Posterior vena cava (tissue), 2 donors: ENCODE measurements at regions not wholly inside any gene's neighbourhood (a gene's known extent, or its start where the extent isn't known, plus 50 kb on each side); places are given as distances from the start of the nearest gene placed in this dataset.
"Not testable (repeated sequence)": the region's sequence is repeated elsewhere in the genome, so short reads cannot be mapped to it uniquely, and the experiment has no call there.

Experiments used
- DNase-seq: peaks from one replicate; pipeline ENCODE4 v3.0.0-alpha.2; 2020; ENCODE audit warnings: low spot score
- intact Hi-C, 2 donors: fragments of 100-400 bp; cut with DNase I; formaldehyde crosslinking; loops; one replicate each; pipeline versions ENCODE4 v1.14.1 to v1.14.2; 2022 to 2023
- donor health status: DM: yes; HTN: yes; CAD: no.
- donor health status: DM: yes; HTN: yes; CAD: no.

DNA sequence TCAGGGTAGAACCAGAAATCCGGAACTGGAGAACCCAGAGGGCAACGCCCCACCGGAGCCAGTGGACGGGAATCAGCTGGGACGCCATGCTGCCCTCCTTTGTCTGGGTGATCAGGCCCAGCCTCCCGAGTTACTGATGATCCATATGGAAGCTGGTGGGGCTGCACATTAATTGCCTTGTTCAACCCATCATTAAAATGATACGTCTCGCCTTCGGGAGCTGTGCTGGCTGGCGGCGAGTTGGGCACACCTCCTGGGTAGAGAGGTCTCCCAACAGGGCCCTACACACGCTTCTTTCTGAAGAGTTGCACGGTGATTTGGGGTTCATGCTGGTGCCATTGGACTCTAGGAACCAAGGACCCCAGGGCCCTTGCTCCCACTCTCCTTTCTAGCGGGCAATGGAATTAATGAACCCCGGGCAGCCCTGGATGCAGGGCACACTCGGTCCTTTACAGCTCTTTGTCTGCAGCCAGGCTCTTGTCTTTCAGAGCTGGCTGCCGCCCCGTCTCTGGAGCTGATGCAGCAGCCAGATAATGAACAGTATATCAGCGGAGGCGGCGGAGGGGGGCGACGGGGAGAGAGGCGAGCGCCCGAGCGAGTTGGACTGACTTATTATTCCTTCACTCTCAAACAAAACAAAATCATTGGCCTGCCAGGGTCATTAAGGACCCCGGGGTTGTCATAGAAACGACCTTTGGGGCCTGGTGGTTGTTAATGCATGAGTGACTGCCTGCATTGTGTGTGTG lies 412.2 kb upstream of the ZMIZ1 start:
- intact Hi-C loops: no loop called here
- peak; percentile 85 for DNase-seq

DNA sequence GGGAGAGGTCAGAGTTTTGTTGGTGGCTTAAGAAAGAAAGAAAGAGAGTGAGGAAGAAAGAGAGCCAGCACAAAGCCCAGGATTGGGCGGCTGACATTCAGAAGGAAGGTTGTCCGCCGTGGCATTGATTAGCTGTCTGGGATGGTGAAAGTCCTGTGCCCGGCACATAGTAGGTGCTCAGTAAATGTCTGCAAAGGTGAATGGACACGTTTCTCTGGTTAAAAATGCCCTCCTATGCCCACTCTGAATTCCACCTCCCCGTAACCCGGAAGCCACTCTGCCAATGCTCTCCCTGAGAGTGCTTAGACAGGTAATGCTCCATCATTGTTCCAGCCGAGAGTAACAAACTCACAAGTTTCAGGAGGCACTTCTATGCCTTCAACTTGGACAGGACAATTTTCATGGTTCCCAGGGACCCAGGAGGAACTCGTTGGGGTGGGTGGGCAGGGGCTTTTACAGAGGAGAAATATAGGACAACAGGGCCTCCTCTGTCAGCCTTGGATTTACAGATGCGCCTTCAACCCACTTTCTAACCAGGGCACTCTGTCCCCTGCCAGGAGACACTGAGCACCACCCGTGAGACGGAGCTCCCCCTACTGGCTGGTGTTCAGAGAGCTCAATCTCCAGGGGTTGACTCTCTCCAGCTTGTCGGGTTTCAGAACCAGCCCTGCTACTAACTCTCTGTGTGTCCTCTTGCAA lies 411.5 kb upstream of the ZMIZ1 start:
- peak; percentile 87 for DNase-seq
- intact Hi-C loops: no loop called here

DNA sequence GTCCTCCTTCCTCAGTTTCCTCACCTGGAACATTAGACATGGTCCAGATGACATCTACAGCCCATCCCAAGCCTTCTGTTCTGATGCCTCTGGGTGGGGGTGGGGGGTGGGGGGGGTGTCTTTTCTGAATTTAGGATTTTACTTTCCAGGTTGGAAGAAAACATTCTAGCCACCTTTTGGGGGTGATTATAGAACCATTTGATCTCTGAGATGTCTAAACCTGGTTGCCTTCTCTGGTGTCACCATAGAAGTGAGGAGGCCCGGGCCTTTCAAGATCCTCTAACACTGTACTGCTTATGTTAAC lies 411.0 kb upstream of the ZMIZ1 start:
- DNase-seq: no peak
- intact Hi-C loops: no loop called here

DNA sequence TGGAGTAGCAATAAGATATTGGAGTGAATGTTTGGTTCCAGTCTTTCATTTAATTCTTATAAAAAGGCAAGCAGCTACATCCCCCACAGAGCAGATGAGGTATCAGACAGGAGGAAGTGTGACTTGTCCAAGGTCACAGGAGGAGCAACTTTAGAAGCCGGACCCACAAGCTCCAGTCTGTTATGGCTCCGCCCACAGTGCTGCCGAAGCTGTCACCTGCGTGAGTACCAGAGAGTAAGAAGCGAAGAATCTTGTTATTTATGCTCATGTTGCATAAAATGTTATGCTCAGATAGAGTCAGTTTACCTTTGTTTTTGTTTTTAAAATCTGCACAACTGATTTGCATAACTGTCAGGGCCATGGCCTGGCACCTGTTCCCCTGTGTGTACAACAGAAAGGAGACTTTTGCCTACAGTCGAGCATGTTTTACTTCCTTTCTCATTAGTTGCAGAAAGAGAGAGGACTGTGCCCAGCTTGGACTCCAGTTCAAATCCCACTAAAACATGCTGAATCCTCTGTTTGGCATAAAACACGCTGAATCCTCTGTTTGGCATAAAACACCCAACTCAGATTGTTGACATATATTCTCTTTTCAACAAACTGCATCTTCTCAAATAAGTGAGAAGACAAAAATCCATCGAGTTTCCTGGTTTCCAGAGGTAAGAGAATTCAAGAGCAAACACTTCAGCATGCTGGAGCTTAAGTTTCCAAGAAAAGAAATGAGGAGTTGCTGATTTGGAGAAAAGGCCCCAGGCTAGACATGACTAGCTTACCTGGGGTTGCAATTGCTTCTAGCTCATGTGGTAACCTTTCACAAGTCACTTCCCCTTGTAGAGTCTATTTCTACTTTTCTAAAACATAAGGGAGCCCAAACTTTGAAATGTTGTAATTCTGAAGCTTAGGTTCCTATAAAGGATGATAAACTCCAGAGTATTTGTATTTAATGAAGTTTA lies 409.8 kb upstream of the ZMIZ1 start:
- no peak for DNase-seq
- intact Hi-C loops: no loop called here

DNA sequence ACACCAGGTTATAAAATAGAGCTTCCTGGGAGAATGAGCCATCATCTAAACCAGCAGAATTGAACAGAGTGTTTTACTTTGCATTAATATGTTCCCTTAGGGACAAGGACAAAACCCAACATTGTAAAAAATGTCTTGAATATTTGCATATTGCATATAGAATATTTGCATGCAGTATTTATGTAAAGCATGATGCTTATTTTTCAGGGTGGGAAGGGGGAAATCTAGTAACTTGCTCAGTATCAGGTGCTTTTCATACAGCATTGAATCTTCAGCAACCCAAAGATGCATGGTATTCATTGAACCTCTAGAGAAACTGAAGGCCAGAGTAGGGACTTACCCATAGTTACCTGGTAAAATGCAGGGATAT lies 409.2 kb upstream of the ZMIZ1 start:
- DNase-seq: no peak
- intact Hi-C loops: no loop called here

DNA sequence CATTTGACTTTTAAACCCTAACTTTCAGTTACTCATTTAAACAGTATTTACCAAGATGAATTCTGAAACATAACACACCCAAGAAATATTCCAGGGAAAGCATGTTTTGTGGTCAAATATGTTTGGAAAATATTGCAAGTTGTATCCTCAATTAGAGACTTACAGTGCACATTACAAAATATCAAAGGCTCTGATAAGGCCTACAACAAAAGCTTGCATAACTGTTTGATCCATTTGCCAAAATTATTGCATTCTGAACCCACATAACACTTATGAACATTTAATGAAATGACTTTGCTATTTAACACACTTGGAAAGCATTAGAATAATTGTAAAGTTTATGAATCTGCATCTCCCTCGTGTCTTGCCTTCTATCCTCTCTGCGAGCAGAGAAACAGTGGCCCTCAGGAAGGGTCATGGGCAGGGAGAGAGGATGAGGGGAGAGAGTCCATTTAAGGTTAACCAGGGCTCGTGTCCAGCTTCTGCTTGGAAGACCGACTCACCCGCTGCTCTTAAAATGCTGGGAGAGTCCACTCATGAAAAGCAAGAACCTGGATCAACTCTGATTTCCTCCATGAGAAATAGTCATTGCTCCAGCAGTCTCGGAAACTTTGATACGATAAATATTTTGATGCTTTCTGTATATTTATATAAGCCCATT lies 408.2 kb upstream of the ZMIZ1 start:
- DNase-seq: no peak
- intact Hi-C loops: no loop called here

DNA sequence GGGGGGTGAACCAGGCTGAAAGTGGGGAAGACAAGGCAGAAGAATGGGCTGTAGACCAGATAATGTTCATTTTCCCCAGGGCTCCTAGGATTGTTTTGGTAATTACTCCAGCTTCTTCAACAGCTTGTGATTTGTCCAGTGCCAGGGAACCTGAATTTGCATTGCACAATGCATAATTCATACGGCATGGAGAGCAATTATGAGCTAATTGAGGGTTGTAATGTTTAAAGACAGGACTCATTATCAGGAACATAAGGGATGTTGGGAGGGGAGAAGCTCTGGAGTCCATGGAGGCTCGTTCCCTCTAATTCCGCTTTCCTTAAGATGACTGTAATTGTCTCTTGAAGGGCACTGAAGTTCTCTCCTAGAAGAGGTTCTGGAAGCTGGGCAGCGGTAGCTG lies 405.0 kb upstream of the ZMIZ1 start:
- intact Hi-C loops: no loop called here
- DNase-seq: no peak

DNA sequence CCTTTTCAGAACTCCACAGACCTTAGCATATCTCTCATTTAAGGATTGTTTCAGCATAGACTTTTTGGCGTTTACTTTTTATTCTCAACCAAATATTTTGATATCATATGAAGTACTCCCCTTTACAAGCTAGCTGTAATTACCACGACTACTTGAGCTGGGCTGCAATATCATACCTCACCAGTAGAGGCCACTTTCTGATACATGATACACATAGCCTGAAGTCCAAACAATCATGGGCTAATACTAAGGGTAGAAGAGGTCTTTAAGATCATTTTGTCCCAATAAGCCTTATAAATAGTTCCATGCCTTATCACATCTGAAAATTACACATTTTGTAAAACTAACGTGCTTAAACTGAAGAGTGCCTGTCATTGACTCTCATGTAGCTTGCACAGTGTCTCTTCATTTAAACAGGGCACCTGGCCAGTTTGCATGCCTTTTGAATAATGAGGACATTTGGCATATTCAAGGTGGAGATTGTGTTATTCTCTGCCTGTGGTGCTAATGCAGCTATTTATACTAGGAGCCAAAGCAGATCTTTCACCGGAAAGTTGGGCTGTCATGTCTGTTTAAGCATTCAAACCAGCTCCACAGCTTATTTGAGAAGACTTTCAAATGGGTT lies 403.7 kb upstream of the ZMIZ1 start:
- intact Hi-C loops: no loop called here
- no peak for DNase-seq

DNA sequence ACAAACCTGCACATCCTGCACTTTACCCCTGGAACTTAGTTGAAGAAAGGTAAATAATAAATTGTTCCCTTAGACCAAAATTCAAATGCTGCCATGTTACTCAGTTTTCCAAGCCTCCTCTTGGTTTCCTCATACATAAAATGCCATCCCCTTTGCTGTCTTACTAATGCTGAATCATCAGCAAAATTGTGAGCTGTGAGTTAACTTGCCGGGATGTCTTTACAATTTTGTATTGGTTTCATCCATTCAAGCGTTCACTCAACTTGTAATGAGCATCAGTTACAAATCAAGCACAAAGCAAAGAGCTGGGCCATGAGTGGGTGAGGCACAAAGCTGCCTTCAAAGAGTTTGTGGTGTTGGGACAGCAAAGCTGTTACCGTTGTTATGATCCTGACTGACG lies 395.8 kb upstream of the ZMIZ1 start:
- DNase-seq: no peak
- intact Hi-C loops: no loop called here

DNA sequence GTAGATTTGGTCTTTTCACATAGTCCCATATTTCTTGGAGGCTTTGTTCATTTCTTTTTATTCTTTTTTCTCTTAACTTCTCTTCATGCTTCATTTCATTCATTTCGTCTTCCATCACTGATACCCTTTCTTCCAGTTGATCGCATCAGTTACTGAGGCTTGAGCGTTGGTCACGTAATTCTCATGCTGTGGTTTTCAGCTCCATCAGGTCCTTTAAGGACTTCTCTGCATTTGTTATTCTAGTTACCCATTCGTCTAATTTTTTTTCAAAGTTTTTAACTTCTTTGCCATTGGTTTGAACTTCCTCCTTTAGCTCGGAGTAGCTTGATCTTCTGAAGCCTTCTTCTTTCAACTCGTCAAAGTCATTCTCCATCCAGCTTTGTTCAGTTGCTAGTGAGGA lies 387.6 kb upstream of the ZMIZ1 start:
- not testable (repeated sequence) for DNase-seq
- intact Hi-C loops: loop anchor here in 1 of 2 donors (10.0 kb wide), 1 partner anchor 274 kb away; no protein-coding TSS in a partner anchor

DNA sequence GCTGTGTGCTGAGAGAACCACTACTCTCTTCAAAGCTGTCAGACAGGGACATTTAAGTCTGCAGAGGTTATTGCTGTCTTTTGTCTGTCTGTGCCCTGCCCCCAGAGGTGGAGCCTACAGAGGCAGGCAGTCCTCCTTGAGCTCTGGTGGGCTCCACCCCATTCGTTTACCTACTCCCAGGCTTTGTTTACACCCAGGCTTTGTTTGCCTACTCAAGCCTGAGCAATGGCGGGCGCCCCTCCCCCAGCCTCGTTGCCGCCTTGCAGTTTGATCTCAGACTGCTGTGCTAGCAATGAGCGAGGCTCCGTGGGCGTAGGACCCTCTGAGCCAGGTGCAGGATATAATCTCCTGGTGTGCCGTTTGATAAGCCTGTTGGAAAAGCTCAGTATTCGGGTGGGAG lies 386.8 kb upstream of the ZMIZ1 start:
- not testable (repeated sequence) for DNase-seq
- intact Hi-C loops: loop anchor here in 1 of 2 donors (10.0 kb wide), 1 partner anchor 273 kb away; no protein-coding TSS in a partner anchor

DNA sequence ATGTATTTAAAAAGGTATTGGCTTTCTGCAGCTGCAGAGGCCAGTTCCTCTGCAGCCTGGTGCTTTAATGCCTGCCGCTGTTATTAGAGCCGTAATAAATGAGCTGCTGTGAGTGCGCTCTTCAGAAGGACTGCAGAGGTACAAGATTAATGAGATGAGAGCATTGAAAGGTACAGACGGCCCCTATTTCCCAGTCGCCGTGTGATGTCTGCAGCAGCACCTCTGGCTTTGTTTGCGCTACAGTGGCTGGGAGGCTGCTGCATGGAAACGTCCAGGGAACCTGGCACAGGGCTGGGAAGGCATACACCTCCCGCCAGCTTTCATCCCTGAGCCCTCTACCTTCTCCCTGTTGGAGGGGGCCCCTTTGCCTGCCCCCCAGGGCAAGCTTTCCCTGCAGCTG lies 383.8 kb upstream of the ZMIZ1 start:
- DNase-seq: no peak
- intact Hi-C loops: loop anchor here in 1 of 2 donors (10.0 kb wide), 1 partner anchor 270 kb away; no protein-coding TSS in a partner anchor

DNA sequence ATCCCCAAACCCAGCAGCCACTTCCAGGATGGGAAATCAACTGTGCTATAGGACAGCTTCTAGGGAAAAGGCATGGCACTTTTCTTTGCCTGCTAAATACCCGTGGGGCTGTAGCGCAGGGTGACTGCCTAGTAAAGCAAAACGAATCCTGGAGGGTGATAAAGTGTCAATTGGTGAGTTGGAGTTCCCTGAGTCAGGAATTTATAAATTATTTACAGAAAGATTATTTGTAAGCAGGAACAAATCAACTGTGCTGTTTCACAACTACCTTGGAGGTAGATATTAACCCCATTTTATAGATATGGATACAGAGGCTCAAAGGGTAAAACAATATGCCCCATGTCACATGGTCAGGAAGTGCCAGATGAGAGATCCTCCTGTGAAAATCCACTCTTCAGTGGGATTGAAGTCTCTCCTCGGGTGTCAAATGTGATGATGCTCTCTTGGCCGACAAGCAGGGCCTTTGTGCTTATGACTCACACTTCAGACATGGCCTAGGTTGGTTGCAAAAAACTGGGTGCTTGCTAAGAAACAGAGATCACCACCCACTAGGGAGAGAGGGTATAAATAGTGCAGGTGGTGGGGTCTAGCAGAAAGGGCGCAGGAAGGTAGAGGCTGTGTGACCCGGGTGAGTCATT lies 383.2 kb upstream of the ZMIZ1 start:
- no peak for DNase-seq
- intact Hi-C loops: loop anchor here in 1 of 2 donors (10.0 kb wide), 1 partner anchor 269 kb away; no protein-coding TSS in a partner anchor

DNA sequence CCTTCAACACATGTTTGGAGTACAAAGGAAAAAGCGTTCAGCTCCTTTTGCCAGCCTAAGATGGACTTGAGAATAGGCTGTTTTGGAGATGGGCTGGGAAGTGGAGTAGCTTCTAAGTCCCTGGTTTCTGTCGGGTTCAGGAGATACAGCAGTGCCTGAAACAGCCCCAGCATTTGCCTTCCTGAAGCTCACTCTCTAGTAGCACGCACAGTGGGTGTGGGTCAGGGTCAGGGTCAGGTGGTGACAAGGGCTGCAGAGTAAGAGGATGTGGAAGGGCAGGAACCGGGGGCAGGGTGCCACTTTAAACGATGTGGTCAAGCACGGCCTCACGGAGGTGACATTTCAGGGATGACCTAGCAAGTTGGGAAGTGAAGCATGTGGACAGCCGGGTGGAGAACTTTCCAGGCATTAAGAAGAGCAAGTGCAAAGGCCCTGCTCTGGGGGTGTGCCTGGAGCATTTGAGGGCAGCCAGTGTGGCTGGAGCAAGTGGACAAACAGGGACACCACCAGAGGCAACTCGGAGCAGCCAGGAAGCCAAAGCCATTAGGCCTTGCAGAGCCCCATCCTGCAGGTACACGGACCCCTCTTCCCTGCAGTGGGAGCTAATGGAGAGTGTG lies 382.2 kb upstream of the ZMIZ1 start:
- intact Hi-C loops: loop anchor here in 1 of 2 donors (10.0 kb wide), 1 partner anchor 268 kb away; no protein-coding TSS in a partner anchor
- no peak for DNase-seq

DNA sequence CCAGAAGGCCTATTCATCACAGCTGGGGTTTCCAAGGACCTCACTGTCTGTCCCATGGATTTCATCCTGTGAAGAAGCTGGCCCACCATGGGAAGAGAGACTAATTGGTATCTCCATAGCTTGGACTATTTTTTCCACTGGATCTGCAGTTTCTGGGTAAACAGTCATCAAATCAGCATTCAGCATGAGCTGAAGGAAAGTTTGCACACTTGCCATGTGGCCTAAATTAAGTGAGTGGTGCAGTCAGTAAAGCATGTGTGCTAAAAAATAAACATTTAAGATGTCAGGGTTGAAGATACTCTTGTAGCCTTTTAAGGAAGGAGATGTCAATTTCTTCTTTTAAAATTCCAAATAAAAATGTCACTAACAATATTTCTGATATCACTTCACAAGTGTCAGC lies 381.1 kb upstream of the ZMIZ1 start:
- DNase-seq: no peak
- intact Hi-C loops: loop anchor here in 1 of 2 donors (10.0 kb wide), 1 partner anchor 267 kb away; no protein-coding TSS in a partner anchor

DNA sequence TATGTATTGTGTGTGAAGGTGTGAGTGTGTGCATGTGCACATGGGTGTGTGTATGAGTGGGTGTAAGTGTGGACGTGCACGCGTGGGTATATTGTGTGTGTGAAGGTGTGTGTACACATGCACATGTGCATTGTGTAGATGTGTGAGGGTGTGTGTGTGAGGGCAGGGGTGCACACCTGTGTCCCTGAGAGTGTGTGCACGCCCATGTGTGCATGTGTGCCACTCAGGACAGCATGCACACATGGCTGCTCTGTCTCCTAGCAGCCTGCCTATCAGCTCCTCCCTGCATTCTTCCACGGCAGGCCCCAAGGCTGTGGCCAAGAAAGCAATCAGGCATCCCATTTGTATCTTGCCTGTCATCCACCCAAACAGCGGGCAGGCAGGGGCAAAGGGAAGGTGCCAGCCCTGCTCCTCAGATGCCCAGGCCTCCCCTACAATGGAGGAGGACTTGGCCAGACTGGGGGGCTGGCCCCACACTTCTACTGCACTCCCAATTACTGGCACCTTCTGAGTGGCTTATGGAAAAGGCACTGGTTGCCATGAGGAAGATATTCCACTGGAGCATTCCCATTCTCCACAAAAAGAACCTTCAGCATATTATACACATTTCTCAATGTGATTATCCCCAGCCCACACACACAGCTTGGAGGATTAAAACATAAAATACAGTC lies 380.4 kb upstream of the ZMIZ1 start:
- intact Hi-C loops: loop anchor here in 1 of 2 donors (10.0 kb wide), 1 partner anchor 266 kb away; no protein-coding TSS in a partner anchor
- DNase-seq: no peak

DNA sequence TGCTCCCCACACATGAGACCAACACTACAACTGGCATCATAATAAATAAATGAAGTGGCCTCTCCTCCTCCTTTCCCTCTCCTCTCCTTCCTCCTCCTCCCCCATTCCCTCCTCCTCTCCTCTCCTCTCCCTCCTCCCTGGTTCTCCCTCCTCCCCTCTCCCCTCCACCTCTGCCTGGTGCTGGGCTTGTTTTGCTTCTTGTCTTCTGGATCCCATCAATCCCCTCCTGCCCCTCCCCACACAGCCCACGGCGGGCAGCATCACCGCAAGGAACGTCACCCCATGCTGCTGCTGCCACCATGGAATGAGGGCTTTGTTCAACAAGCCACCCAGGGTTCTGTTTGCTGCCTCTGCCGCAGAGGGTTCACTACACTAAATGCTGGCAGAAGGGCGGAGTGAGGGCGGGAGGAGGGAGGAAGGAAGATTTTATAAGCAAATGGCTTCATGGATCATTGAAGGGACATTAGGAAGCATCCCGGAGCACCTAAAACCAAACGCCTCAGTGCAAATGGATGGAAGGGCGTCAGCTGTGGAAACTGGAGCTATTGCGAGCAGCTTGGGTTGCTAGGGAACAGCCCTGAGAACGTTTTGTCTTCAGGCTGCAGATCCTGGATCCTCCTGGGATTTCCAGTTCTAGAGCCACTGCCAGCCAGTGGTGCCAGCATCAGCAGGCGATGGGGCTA lies 379.7 kb upstream of the ZMIZ1 start:
- DNase-seq: peak; percentile 85
- intact Hi-C loops: loop anchor here in 1 of 2 donors (10.0 kb wide), 1 partner anchor 266 kb away; no protein-coding TSS in a partner anchor
